Retinal pigment epithelial cell (primary cell): ENCODE measurements at regions not wholly inside any gene's neighbourhood (a gene's known extent, or its start where the extent isn't known, plus 50 kb on each side); places are given as distances from the start of the nearest gene placed in this dataset.

Experiments
- DNase-seq: peaks from one replicate; pipeline ENCODE4 v3.0.0-alpha.2; 2010; ENCODE audit warnings: low read depth
- H3K4me3 ChIP-seq: 2 replicates; pipeline ENCODE4 v1.5.1; 2011; ENCODE audit warnings: mild to moderate bottlenecking, low read length, control low read depth, moderate library complexity
- CTCF ChIP-seq: conservative IDR thresholded peaks from 2 replicates; pipeline ENCODE4 v1.5.1; 2011; ENCODE audit warnings: low read depth, low read length, control low read depth, inconsistent platforms

DNA sequence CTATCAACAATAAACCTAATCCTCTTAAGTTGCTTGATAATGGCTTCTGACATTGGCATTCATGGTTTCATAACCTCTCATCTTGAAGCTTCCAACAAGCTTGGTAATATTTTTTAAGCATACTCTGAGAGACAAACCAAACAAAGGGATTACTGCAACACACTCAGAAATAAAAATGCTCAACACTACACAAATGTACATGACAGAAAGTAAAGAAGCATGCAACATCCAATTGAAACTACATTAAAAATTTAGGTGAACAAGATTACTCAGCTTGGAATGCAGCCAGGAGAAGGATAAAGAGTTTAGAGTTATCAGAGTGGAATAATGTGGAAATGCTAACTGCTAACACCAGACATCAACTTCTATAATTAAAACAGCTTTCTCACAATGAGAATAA lies 1136.6 kb upstream of the PABPC4L start:
- TF ChIP-seq CTCF = no peak
- peak; percentile 79 for DNase-seq
- H3K4me3 ChIP-seq = no peak overlapping the region

GRCh38 chr4:135325264-135325663 lies 1123.7 kb upstream of the PABPC4L start:
- no peak for TF ChIP-seq CTCF
- DNase-seq = no peak
- H3K4me3 ChIP-seq = no peak overlapping the region

- no peak overlapping the region for H3K4me3 ChIP-seq
- no peak for DNase-seq
- TF ChIP-seq CTCF = peak; percentile 11
Measured at GRCh38 chr4:135319685-135320084, 1118.1 kb upstream of the PABPC4L start.

DNA sequence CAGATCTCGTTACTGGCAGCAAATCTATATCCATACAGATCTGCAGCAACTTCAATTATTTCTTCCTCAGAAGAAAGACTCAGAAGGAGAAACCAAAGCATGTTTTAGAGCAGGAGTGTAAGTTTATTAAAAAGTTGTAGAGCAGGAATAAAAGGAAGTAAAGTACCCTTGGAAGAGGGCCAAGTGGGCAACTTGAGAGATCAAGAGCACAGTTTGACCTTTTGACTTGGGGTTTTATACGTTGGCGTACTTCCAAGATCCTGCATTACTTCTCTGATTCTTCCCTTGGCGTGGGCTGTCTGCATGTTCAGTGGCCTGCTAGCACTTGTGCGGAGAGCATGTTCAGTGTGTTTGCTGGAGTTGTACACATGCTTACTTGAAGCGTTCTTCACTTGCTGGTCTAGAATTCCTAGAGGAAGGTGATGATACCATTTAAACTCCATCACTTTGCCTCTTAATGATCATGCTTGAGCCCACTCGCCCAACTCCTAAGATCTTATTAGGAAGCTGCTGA lies 1114.7 kb upstream of the PABPC4L start:
- no peak for TF ChIP-seq CTCF
- H3K4me3 ChIP-seq = no peak overlapping the region
- DNase-seq = peak; percentile 56

DNA sequence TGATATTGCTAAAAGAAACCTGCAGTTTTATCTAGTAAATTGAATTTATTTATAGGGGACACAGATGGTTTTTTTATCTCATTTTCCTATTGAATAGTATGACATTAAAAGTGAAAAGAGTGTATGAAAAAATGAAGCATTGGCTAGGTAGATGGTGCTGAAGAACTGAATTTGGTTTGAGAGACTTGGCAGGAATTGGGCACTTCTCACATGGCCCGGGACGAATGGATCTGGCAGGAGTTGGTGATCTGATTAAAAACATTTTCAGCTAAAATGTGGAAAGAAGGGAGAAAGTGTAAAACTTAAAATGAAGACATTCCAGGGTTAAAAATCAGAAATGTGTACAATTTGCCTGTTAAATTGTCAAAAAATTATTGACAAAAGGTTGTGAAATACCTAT lies 1088.5 kb upstream of the PABPC4L start:
- no peak for DNase-seq
- no peak for TF ChIP-seq CTCF
- no peak overlapping the region for H3K4me3 ChIP-seq

DNA sequence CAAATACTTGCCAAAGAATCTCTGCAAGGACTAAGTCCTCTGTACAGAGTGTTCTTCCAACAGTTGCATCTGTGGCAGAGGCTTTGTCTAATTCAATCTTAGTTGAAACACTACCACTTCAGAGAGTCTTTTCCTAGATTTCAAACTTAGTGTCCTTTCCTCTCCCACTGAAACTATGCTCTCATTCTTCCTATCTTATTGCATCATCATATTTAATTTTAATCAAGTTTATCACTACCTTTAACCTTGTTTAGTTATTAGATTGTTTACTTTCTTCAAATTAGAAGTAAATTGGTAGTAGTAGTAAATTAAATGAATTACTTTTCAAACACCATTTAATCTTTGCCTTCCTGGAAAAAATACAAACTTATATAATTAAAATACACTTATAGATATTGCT lies 1082.3 kb upstream of the PABPC4L start:
- no peak for TF ChIP-seq CTCF
- no peak for DNase-seq
- H3K4me3 ChIP-seq = no peak overlapping the region

- H3K4me3 ChIP-seq = no peak overlapping the region
- no peak for TF ChIP-seq CTCF
- no peak for DNase-seq
Measured at GRCh38 chr4:135282676-135283075, 1081.1 kb upstream of the PABPC4L start.
